ENCODE measurements at regions not wholly inside any gene's neighbourhood (a gene's known extent, or its start where the extent isn't known, plus 50 kb on each side); places are given as distances from the start of the nearest gene placed in this dataset.

GRCh38 chr12:92335831-92336230, 190.2 kb upstream of the BTG1 start:
- TF ChIP-seq CTCF (conservative IDR thresholded peaks at IDR 0.05; ENCODE audit: low read depth, low read length), result no peak
- TF ChIP-seq EZH2 (IDR thresholded peaks at IDR 0.05; ENCODE audit: borderline replicate concordance, low read depth, low read length, poor library complexity, severe bottlenecking), result no peak

Measured in A673 (cell line).